IMR-90 (cell line): ENCODE measurements at regions not wholly inside any gene's neighbourhood (a gene's known extent, or its start where the extent isn't known, plus 50 kb on each side); places are given as distances from the start of the nearest gene placed in this dataset.

Source experiments
- BHLHE40 ChIP-seq: fragments of 150-350 bp; IDR thresholded peaks from 2 replicates; pipeline ENCODE4 v1.6.1; 2016; ENCODE audit warnings: mild to moderate bottlenecking, low read depth, low read length
- CEBPB ChIP-seq: IDR thresholded peaks from 2 replicates; pipeline ENCODE4 v1.6.1; 2012; ENCODE audit warnings: low read depth, low read length, improper control_type of control experiment
- CHD1 ChIP-seq: IDR thresholded peaks from 2 replicates; pipeline ENCODE4 v1.6.1; 2012; ENCODE audit warnings: low read depth, low read length, improper control_type of control experiment
- CTCF ChIP-seq: conservative IDR thresholded peaks from 2 replicates; pipeline ENCODE4 v1.5.1; 2012; ENCODE audit warnings: mild to moderate bottlenecking, low read depth, low read length, improper control_type of control experiment
- MAFK ChIP-seq: IDR thresholded peaks from 2 replicates; pipeline ENCODE4 v1.6.1; 2012; ENCODE audit warnings: low read depth, low read length, improper control_type of control experiment
- MAZ ChIP-seq: IDR thresholded peaks from 2 replicates; pipeline ENCODE4 v1.6.1; 2012; ENCODE audit warnings: low read depth, mild to moderate bottlenecking, low read length, improper control_type of control experiment, moderate library complexity, borderline replicate concordance
- MXI1 ChIP-seq: IDR thresholded peaks from 2 replicates; pipeline ENCODE4 v1.6.1; 2012; ENCODE audit warnings: low read depth, mild to moderate bottlenecking, low read length, moderate library complexity, borderline replicate concordance
- POLR2A ChIP-seq: IDR thresholded peaks from 2 replicates; pipeline ENCODE4 v1.6.1; 2012; ENCODE audit warnings: mild to moderate bottlenecking, low read depth, low read length
- RAD21 ChIP-seq: IDR thresholded peaks from 2 replicates; pipeline ENCODE4 v1.6.1; 2012; ENCODE audit warnings: low read length, improper control_type of control experiment
- RCOR1 ChIP-seq: IDR thresholded peaks from 2 replicates; pipeline ENCODE4 v1.6.1; 2012; ENCODE audit warnings: mild to moderate bottlenecking, low read length, improper control_type of control experiment; ENCODE audit not compliant: insufficient replicate concordance
- RFX5 ChIP-seq: IDR thresholded peaks from 2 replicates; pipeline ENCODE4 v1.8.0; 2012; ENCODE audit warnings: low read depth, mild to moderate bottlenecking, low read length, moderate library complexity
- SMC3 ChIP-seq: fragments of 150-350 bp; IDR thresholded peaks from 2 replicates; pipeline ENCODE4 v1.6.1; 2016; ENCODE audit warnings: low read depth, mild to moderate bottlenecking, antibody characterized with exemption, low read length, moderate library complexity
- USF2 ChIP-seq: fragments of 150-350 bp; IDR thresholded peaks from 2 replicates; pipeline ENCODE4 v1.6.1; 2017; ENCODE audit warnings: mild to moderate bottlenecking, antibody characterized with exemption, low read length, low read depth

GRCh38 chr20:39643292-39643691 lies 681.1 kb downstream of the DHX35 start:
- TF ChIP-seq CTCF: no peak
- TF ChIP-seq USF2: no peak
- no peak for TF ChIP-seq CEBPB
- TF ChIP-seq MXI1: no peak
- no peak for TF ChIP-seq RFX5
- TF ChIP-seq BHLHE40: no peak
- no peak for TF ChIP-seq POLR2A
- no peak for TF ChIP-seq SMC3
- TF ChIP-seq RAD21: no peak
- no peak for TF ChIP-seq MAZ
- no peak for TF ChIP-seq CHD1
- TF ChIP-seq MAFK: no peak
- TF ChIP-seq RCOR1: no peak
